GM12864 (cell line): ENCODE measurements at regions not wholly inside any gene's neighbourhood (a gene's known extent, or its start where the extent isn't known, plus 50 kb on each side); places are given as distances from the start of the nearest gene placed in this dataset.

Experiments used
- DNase-seq: peaks from one replicate; pipeline ENCODE4 v3.0.0-alpha.2; 2011; ENCODE audit warnings: low read depth
- H3K4me3 ChIP-seq: 2 replicates; pipeline ENCODE4 v1.5.1; 2011; ENCODE audit warnings: mild to moderate bottlenecking, low read depth, low read length, control low read depth
- CTCF ChIP-seq: IDR thresholded peaks from 2 replicates; pipeline ENCODE4 v1.5.1; 2011; ENCODE audit warnings: low read depth, mild to moderate bottlenecking, moderate library complexity, low read length, control low read depth, inconsistent platforms; ENCODE audit errors: missing control alignments

- DNase-seq, result peak; percentile 10
- no peak overlapping the region for H3K4me3 ChIP-seq
- peak; percentile 75 for TF ChIP-seq CTCF
Measured at GRCh38 chr2:155815851-155816250, 516.7 kb downstream of the NR4A2 start.

- TF ChIP-seq CTCF, result no peak
- DNase-seq, result no peak
- H3K4me3 ChIP-seq, result no peak overlapping the region
Measured at GRCh38 chr2:155815275-155815674, 517.2 kb downstream of the NR4A2 start.

GRCh38 chr2:155810411-155810810 lies 522.1 kb downstream of the NR4A2 start:
- no peak for DNase-seq
- TF ChIP-seq CTCF, result no peak
- no peak overlapping the region for H3K4me3 ChIP-seq

GRCh38 chr2:155802888-155803287 lies 529.6 kb downstream of the NR4A2 start:
- no peak for TF ChIP-seq CTCF

GRCh38 chr2:155792666-155793065 lies 539.9 kb downstream of the NR4A2 start:
- no peak overlapping the region for H3K4me3 ChIP-seq
- TF ChIP-seq CTCF, result no peak
- DNase-seq, result no peak

More at GRCh38 chr2:155802888-155803287, 529.6 kb downstream of the NR4A2 start:
- no peak for DNase-seq
- no peak overlapping the region for H3K4me3 ChIP-seq

- H3K4me3 ChIP-seq, result no peak overlapping the region
- DNase-seq, result no peak
- no peak for TF ChIP-seq CTCF
Measured at GRCh38 chr2:155770516-155770915, 562.0 kb downstream of the NR4A2 start.

- TF ChIP-seq CTCF, result no peak
- no peak overlapping the region for H3K4me3 ChIP-seq
- no peak for DNase-seq
Measured at GRCh38 chr2:155766342-155767115, 566.0 kb downstream of the NR4A2 start.
